ENCODE measurements at regions not wholly inside any gene's neighbourhood (a gene's known extent, or its start where the extent isn't known, plus 50 kb on each side); places are given as distances from the start of the nearest gene placed in this dataset.

- TF ChIP-seq CTCF (IDR thresholded peaks at IDR 0.05; ENCODE audit: control extremely low read depth, extremely low read depth, low read depth, missing control alignments), result no peak
- no peak for DNase-seq (ENCODE audit: extremely low spot score)
- POLR2A ChIA-PET, result no interaction called here
- CTCF ChIA-PET, result interaction anchor here (1.3 kb wide), 1 partner anchor 28 kb away, joined by 3 read pairs; no protein-coding TSS in a partner anchor
Measured at GRCh38 chr14:65860956-65861611, 448.6 kb downstream of the FUT8 start.

DNA sequence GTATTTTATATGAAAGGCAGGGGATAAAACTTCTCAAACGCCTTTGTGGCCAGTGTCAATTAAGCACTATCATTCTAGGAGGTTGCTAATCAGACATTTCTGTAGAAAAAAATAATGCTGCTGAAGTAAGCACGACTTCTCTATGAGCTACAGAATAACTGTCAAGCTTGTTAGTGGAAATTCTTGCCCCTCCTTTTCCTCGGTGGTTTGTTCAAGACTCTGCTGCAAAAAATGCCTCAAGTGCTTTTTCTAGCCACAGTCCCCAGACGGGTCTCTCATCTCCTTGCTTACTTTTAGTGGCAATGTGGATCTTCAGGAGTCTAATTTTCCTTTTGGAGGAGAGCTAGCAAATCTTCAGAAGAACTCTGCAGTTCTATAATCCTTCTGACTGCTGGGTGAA, 452.0 kb downstream of the FUT8 start:
- no peak for TF ChIP-seq CTCF (IDR thresholded peaks at IDR 0.05; ENCODE audit: control extremely low read depth, extremely low read depth, low read depth, missing control alignments)
- DNase-seq (ENCODE audit: extremely low spot score), result no peak
- CTCF ChIA-PET, result interaction anchor here (1.3 kb wide), 1 partner anchor 18 kb away, joined by 4 read pairs; no protein-coding TSS in a partner anchor
- POLR2A ChIA-PET, result no interaction called here

DNA sequence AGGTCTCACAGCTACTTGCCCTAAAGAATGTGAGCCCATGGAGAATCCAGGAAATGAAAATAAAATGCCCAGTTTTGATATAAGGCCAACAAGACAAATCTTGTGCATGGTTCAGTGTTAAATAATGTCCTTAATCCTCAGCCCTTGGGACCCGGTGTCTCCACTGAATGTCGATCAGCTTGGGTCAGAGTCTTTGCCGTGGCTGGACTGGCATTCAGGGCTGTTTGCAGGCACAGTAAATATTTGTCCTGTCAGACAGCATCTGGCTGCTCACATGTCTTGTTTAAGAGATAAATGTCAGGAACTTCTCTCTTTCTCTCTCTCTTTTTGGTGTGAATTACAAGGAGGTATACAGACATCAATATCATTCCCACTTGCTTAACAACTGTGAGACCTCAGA, 452.5 kb downstream of the FUT8 start:
- no peak for TF ChIP-seq CTCF (IDR thresholded peaks at IDR 0.05; ENCODE audit: control extremely low read depth, extremely low read depth, low read depth, missing control alignments)
- ChIA-PET CTCF (interaction anchor here (1.3 kb wide), 1 partner anchor 18 kb away, joined by 4 read pairs; no protein-coding TSS in a partner anchor), POLR2A (no interaction called here)
- no peak for DNase-seq (ENCODE audit: extremely low spot score)

GRCh38 chr14:65866448-65866847, 453.9 kb downstream of the FUT8 start:
- CTCF ChIA-PET, result no interaction called here
- POLR2A ChIA-PET, result no interaction called here

GRCh38 chr14:65866886-65867285, 454.4 kb downstream of the FUT8 start:
- DNase-seq (ENCODE audit: extremely low spot score), result no peak
- no peak for TF ChIP-seq CTCF (IDR thresholded peaks at IDR 0.05; ENCODE audit: control extremely low read depth, extremely low read depth, low read depth, missing control alignments)
- ChIA-PET POLR2A (no interaction called here), CTCF (no interaction called here)

More at GRCh38 chr14:65866448-65866847, 453.9 kb downstream of the FUT8 start:
- DNase-seq (ENCODE audit: extremely low spot score), result no peak
- no peak for TF ChIP-seq CTCF (IDR thresholded peaks at IDR 0.05; ENCODE audit: control extremely low read depth, extremely low read depth, low read depth, missing control alignments)

GRCh38 chr14:65867333-65867732, 454.8 kb downstream of the FUT8 start:
- POLR2A ChIA-PET, result no interaction called here

More at GRCh38 chr14:65867333-65867732, 454.8 kb downstream of the FUT8 start:
- no peak for DNase-seq (ENCODE audit: extremely low spot score)
- CTCF ChIA-PET, result no interaction called here
- no peak for TF ChIP-seq CTCF (IDR thresholded peaks at IDR 0.05; ENCODE audit: control extremely low read depth, extremely low read depth, low read depth, missing control alignments)
